ENCODE measurements at regions not wholly inside any gene's neighbourhood (a gene's known extent, or its start where the extent isn't known, plus 50 kb on each side); places are given as distances from the start of the nearest gene placed in this dataset.
"Not testable (repeated sequence)": the region's sequence is repeated elsewhere in the genome, so short reads cannot be mapped to it uniquely, and the experiment has no call there.

DNA sequence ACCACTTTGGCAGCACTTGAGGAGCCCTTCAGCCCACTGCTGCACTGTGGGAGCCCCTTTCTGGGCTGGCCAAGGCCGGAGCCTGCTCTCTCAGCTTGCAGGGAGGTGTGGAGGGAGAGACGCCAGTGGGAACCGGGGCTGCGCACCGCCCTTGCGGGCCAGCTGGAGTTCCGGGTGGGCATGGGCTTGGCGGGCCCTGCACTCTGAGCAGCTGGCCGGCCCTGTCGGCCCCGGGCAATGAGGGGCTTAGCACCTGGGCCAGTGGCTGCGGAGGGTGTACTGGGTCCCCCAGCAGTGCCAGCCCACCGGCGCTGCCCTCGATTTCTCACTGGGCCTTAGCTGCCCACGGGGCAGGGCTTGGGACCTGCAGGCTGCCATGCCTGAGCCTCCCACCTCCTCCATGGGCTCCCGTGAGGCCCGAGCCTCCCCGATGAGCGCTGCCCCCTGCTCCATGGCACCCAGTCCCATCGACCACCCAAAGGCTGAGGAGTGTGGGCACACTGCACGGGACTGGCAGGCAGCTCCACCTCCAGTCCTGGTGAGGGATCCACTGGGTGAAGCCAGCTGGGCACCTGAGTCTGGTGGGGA lies 253.6 kb upstream of the AMIGO2 start:
- not testable (repeated sequence) for TF ChIP-seq SP1 (IDR thresholded peaks at IDR 0.05); HDGF (IDR thresholded peaks at IDR 0.05; ENCODE audit: borderline replicate concordance); NFRKB (IDR thresholded peaks at IDR 0.05); L3MBTL2 (conservative IDR thresholded peaks at IDR 0.05); TARDBP (IDR thresholded peaks at IDR 0.05); SUZ12 (IDR thresholded peaks at IDR 0.05); FOXM1 (IDR thresholded peaks at IDR 0.05; ENCODE audit: borderline replicate concordance); CTBP1 (IDR thresholded peaks at IDR 0.05; ENCODE audit: borderline replicate concordance); FOXA1 (IDR thresholded peaks at IDR 0.05); ARNT (IDR thresholded peaks at IDR 0.05); ZNF384 (IDR thresholded peaks at IDR 0.05); ELF4 (IDR thresholded peaks at IDR 0.05)

Measured in HEK293T (cell line).